ENCODE measurements at regions not wholly inside any gene's neighbourhood (a gene's known extent, or its start where the extent isn't known, plus 50 kb on each side); places are given as distances from the start of the nearest gene placed in this dataset.

DNA sequence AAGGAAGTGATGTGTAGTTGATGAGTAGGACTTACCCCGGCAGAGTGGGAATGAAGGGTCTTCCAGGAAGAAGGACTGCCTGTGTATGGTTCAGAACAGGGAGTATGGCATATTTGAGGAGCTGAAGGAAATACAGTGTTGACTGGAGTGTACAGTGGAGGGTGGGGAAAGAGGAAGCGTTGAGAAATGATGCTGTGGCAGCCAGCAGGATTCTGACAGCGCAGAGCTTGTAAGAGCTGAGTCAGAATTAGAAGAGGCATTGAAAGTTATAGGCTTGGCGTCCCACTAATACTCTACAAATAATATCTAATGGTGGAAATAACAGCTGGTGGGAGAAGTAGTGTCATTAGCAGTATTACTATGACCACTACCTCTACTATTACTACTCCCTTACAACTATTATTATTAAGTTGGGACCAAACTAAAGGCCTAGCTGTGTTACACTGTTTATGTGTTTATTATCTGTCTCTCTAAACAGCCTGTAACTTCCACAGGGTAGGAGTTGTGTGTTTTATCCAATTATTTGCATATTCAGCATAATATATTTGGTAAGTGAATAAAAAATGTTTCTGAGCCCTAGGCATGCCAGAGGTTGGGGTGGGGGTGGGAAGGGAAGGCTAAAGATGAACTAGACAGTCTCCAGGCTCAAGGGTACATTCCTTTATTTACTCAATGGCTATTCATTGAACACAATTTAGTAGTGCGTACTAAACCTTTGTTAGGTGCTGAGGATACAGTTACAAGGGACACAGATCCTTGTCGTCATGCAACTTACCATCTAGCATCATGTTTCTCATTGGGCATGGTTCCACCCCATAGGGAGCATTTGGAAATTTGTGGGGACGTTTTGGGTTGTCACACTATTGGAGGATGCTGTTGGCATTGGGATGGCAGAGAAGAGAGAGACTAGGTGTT lies 428.8 kb upstream of the ONECUT1 start:
- Histone ChIP-seq H3K36me3 (replicated peaks in 1 of 2; ENCODE audit: control insufficient read depth in 2 of 2, insufficient read depth in 2 of 2, low read length in 2 of 2) (no peaks in the 10 kb centered on the region), H3K79me1 (ENCODE audit: low read depth, low read length) (no peaks in the 10 kb centered on the region), H2AFZ (ENCODE audit: low read length) (no peak overlapping the region), H3K4me2 (ENCODE audit: insufficient read depth, low read length, poor library complexity, severe bottlenecking) (no peak overlapping the region), H3K9me3 (replicated peaks in 1 of 2; ENCODE audit: control insufficient read depth in 2 of 2, insufficient read depth in 1 of 2, low read depth in 1 of 2, low read length in 2 of 2) (no peaks in the 10 kb centered on the region), H3K14ac (ENCODE audit: low read length) (no peak overlapping the region), H3K4me3 (ENCODE audit: low read length in 2 of 2) (no peak overlapping the region), H3K4me1 (ENCODE audit: control insufficient read depth in 2 of 2, insufficient read depth in 1 of 2, low read depth in 1 of 2, low read length in 2 of 2) (no peaks in the 10 kb centered on the region), H2BK5ac (ENCODE audit: low read length) (no peak overlapping the region), H3K18ac (ENCODE audit: low read length) (no peak overlapping the region), H3K9ac (ENCODE audit: low read depth, low read length, poor library complexity) (no peak overlapping the region), H2AK5ac (ENCODE audit: low read depth, low read length) (no peak overlapping the region), H4K91ac (ENCODE audit: low read depth, low read length, poor library complexity) (no peak overlapping the region), H2BK12ac (ENCODE audit: low read length) (no peak overlapping the region), H2BK15ac (ENCODE audit: low read length) (no peak overlapping the region), H3K23ac (ENCODE audit: low read depth, low read length, poor library complexity) (no peak overlapping the region), H3K4ac (ENCODE audit: low read length) (no peak overlapping the region), H4K8ac (ENCODE audit: low read depth, low read length) (no peak overlapping the region), H2BK120ac (ENCODE audit: low read depth, low read length) (no peak overlapping the region), H3K27ac (replicated peaks; ENCODE audit: low read length) (no peak overlapping the region), H3K27me3 (ENCODE audit: control insufficient read depth in 3 of 3, insufficient read depth in 3 of 3, low read depth in 1 of 3, low read length in 3 of 3) (no peaks in the 10 kb centered on the region)
- no CpG with 5 or more reads among the region's 7 CpGs for WGBS, 2 donors (ENCODE audit: extremely low coverage in 2 of 2, insufficient read length in 2 of 2, insufficient replicate concordance in 1 of 2)
- no peak for DNase-seq (ENCODE audit: low spot score)

DNA sequence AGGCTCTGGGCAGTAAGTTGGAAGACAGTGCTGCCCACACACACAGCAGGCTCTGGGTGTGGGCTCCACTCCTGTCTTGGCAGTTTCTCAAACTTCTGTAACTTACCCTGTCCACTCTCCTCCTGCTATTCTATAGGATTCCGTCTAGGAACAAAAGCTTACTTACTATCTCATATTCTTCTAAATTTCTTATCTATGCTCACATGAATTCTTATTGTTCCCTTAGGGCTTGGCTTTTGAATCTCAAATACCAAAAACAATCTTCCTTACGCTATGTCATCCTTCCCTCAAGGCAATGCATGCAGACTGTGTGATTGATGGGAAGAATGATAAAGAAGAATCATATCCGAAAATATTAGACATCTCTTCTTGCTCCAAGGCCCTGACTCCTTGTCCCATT lies 425.9 kb upstream of the ONECUT1 start:
- no peak overlapping the region for H3K18ac ChIP-seq (ENCODE audit: low read length)
- no peak overlapping the region for H3K27ac ChIP-seq (replicated peaks; ENCODE audit: low read length)
- no peak overlapping the region for H3K4me3 ChIP-seq (ENCODE audit: low read length in 2 of 2)
- H3K9ac ChIP-seq (ENCODE audit: low read depth, low read length, poor library complexity): no peak overlapping the region
- no peaks in the 10 kb centered on the region for H3K4me1 ChIP-seq (ENCODE audit: control insufficient read depth in 2 of 2, insufficient read depth in 1 of 2, low read depth in 1 of 2, low read length in 2 of 2)
- WGBS, 2 donors (ENCODE audit: extremely low coverage in 2 of 2, insufficient read length in 2 of 2, insufficient replicate concordance in 1 of 2): no CpG with 5 or more reads among the region's 3 CpGs
- no peaks in the 10 kb centered on the region for H3K27me3 ChIP-seq (ENCODE audit: control insufficient read depth in 3 of 3, insufficient read depth in 3 of 3, low read depth in 1 of 3, low read length in 3 of 3)
- H3K79me1 ChIP-seq (ENCODE audit: low read depth, low read length): no peaks in the 10 kb centered on the region
- H2AFZ ChIP-seq (ENCODE audit: low read length): no peak overlapping the region
- no peak for DNase-seq (ENCODE audit: low spot score)
- no peak overlapping the region for H3K4me2 ChIP-seq (ENCODE audit: insufficient read depth, low read length, poor library complexity, severe bottlenecking)
- no peak overlapping the region for H4K91ac ChIP-seq (ENCODE audit: low read depth, low read length, poor library complexity)
- H2BK15ac ChIP-seq (ENCODE audit: low read length): no peak overlapping the region
- no peaks in the 10 kb centered on the region for H3K36me3 ChIP-seq (replicated peaks in 1 of 2; ENCODE audit: control insufficient read depth in 2 of 2, insufficient read depth in 2 of 2, low read length in 2 of 2)
- H3K4ac ChIP-seq (ENCODE audit: low read length): no peak overlapping the region
- no peak overlapping the region for H2BK5ac ChIP-seq (ENCODE audit: low read length)
- no peak overlapping the region for H3K14ac ChIP-seq (ENCODE audit: low read length)
- H2BK120ac ChIP-seq (ENCODE audit: low read depth, low read length): no peak overlapping the region
- no peak overlapping the region for H3K23ac ChIP-seq (ENCODE audit: low read depth, low read length, poor library complexity)
- no peak overlapping the region for H4K8ac ChIP-seq (ENCODE audit: low read depth, low read length)
- no peak overlapping the region for H2BK12ac ChIP-seq (ENCODE audit: low read length)
- H2AK5ac ChIP-seq (ENCODE audit: low read depth, low read length): no peak overlapping the region
- H3K9me3 ChIP-seq (replicated peaks in 1 of 2; ENCODE audit: control insufficient read depth in 2 of 2, insufficient read depth in 1 of 2, low read depth in 1 of 2, low read length in 2 of 2): no peaks in the 10 kb centered on the region

DNA sequence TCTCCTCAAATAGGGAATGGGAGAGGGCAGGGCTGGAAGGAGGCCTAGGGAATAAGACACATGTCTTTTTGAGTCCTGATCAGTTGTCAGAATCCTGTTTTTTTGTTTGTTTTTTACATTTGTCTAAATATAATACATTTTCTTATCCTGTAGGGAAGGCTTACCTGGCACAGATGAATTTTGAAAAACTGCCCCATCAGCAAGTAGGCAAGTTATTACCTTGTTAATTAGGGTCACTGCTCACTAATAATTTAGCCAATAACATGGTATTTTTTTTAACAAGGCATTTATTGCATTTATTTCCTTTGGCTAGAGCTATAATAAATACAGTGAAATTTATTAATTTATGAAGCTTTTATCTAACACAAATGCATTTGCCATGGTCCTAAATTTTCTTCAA lies 423.2 kb upstream of the ONECUT1 start:
- H4K91ac ChIP-seq (ENCODE audit: low read depth, low read length, poor library complexity): no peak overlapping the region
- H4K8ac ChIP-seq (ENCODE audit: low read depth, low read length): no peak overlapping the region
- no peak overlapping the region for H2BK120ac ChIP-seq (ENCODE audit: low read depth, low read length)
- no peak overlapping the region for H3K4me3 ChIP-seq (ENCODE audit: low read length in 2 of 2)
- H3K36me3 ChIP-seq (replicated peaks in 1 of 2; ENCODE audit: control insufficient read depth in 2 of 2, insufficient read depth in 2 of 2, low read length in 2 of 2): no peaks in the 10 kb centered on the region
- no peak for DNase-seq (ENCODE audit: low spot score)
- H3K27me3 ChIP-seq (ENCODE audit: control insufficient read depth in 3 of 3, insufficient read depth in 3 of 3, low read depth in 1 of 3, low read length in 3 of 3): no peaks in the 10 kb centered on the region
- no peak overlapping the region for H2BK12ac ChIP-seq (ENCODE audit: low read length)
- H2BK15ac ChIP-seq (ENCODE audit: low read length): no peak overlapping the region
- no peaks in the 10 kb centered on the region for H3K79me1 ChIP-seq (ENCODE audit: low read depth, low read length)
- no peak overlapping the region for H2BK5ac ChIP-seq (ENCODE audit: low read length)
- H3K4me1 ChIP-seq (ENCODE audit: control insufficient read depth in 2 of 2, insufficient read depth in 1 of 2, low read depth in 1 of 2, low read length in 2 of 2): no peaks in the 10 kb centered on the region
- H3K27ac ChIP-seq (replicated peaks; ENCODE audit: low read length): no peak overlapping the region
- no peak overlapping the region for H3K14ac ChIP-seq (ENCODE audit: low read length)
- H2AFZ ChIP-seq (ENCODE audit: low read length): no peak overlapping the region
- H3K9me3 ChIP-seq (replicated peaks in 1 of 2; ENCODE audit: control insufficient read depth in 2 of 2, insufficient read depth in 1 of 2, low read depth in 1 of 2, low read length in 2 of 2): no peaks in the 10 kb centered on the region
- H2AK5ac ChIP-seq (ENCODE audit: low read depth, low read length): no peak overlapping the region
- no peak overlapping the region for H3K4me2 ChIP-seq (ENCODE audit: insufficient read depth, low read length, poor library complexity, severe bottlenecking)
- H3K18ac ChIP-seq (ENCODE audit: low read length): no peak overlapping the region
- H3K23ac ChIP-seq (ENCODE audit: low read depth, low read length, poor library complexity): no peak overlapping the region
- H3K9ac ChIP-seq (ENCODE audit: low read depth, low read length, poor library complexity): no peak overlapping the region
- no peak overlapping the region for H3K4ac ChIP-seq (ENCODE audit: low read length)

DNA sequence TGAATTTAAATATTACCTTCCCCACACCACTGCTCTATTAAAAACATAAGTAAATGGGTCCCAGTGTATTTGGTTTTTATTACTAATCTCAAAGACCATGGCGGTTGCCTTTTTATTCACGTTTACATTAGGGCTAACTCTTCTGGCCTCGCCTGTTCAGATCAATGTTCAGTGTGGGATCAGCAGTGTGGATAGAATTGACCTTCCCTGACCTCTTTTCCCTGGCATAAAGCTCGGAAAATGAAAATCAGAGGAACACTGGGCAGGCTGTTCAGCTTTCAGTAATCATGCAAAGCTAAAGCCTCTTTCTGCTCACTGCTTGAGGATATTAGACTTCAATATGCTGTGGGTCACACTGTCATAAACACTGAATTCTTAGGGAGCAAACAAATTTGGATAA lies 422.6 kb upstream of the ONECUT1 start:
- no peak for DNase-seq (ENCODE audit: low spot score)
- Histone ChIP-seq H3K4me2 (ENCODE audit: insufficient read depth, low read length, poor library complexity, severe bottlenecking) (no peak overlapping the region), H3K9me3 (replicated peaks in 1 of 2; ENCODE audit: control insufficient read depth in 2 of 2, insufficient read depth in 1 of 2, low read depth in 1 of 2, low read length in 2 of 2) (no peaks in the 10 kb centered on the region), H3K27me3 (ENCODE audit: control insufficient read depth in 3 of 3, insufficient read depth in 3 of 3, low read depth in 1 of 3, low read length in 3 of 3) (no peaks in the 10 kb centered on the region), H3K18ac (ENCODE audit: low read length) (no peak overlapping the region), H2BK15ac (ENCODE audit: low read length) (no peak overlapping the region), H4K8ac (ENCODE audit: low read depth, low read length) (no peak overlapping the region), H2AFZ (ENCODE audit: low read length) (no peak overlapping the region), H3K79me1 (ENCODE audit: low read depth, low read length) (no peaks in the 10 kb centered on the region), H3K4ac (ENCODE audit: low read length) (no peak overlapping the region), H2BK120ac (ENCODE audit: low read depth, low read length) (no peak overlapping the region), H2AK5ac (ENCODE audit: low read depth, low read length) (no peak overlapping the region), H3K27ac (replicated peaks; ENCODE audit: low read length) (no peak overlapping the region), H2BK5ac (ENCODE audit: low read length) (no peak overlapping the region), H3K36me3 (replicated peaks in 1 of 2; ENCODE audit: control insufficient read depth in 2 of 2, insufficient read depth in 2 of 2, low read length in 2 of 2) (no peaks in the 10 kb centered on the region), H2BK12ac (ENCODE audit: low read length) (no peak overlapping the region), H3K9ac (ENCODE audit: low read depth, low read length, poor library complexity) (no peak overlapping the region), H4K91ac (ENCODE audit: low read depth, low read length, poor library complexity) (no peak overlapping the region), H3K4me3 (ENCODE audit: low read length in 2 of 2) (no peak overlapping the region), H3K23ac (ENCODE audit: low read depth, low read length, poor library complexity) (no peak overlapping the region), H3K4me1 (ENCODE audit: control insufficient read depth in 2 of 2, insufficient read depth in 1 of 2, low read depth in 1 of 2, low read length in 2 of 2) (no peaks in the 10 kb centered on the region), H3K14ac (ENCODE audit: low read length) (no peak overlapping the region)
- no CpG with 5 or more reads among the region's 4 CpGs for WGBS, 2 donors (ENCODE audit: extremely low coverage in 2 of 2, insufficient read length in 2 of 2, insufficient replicate concordance in 1 of 2)
